Epidermal melanocyte (primary cell): ENCODE measurements at regions not wholly inside any gene's neighbourhood (a gene's known extent, or its start where the extent isn't known, plus 50 kb on each side); places are given as distances from the start of the nearest gene placed in this dataset.

Source experiments
- DNase-seq: peaks from one replicate; pipeline ENCODE4 v3.0.0; 2011; ENCODE audit warnings: low spot score; ENCODE audit not compliant: insufficient read length

GRCh38 chr16:18059089-18059488 is 277.4 kb downstream of the NPIPA8 start:
- DNase-seq = no peak

- no peak for DNase-seq
Measured at GRCh38 chr16:18055411-18055916, 281.1 kb downstream of the NPIPA8 start.

GRCh38 chr16:18050777-18051176 is 285.8 kb downstream of the NPIPA8 start:
- no peak for DNase-seq

GRCh38 chr16:18050234-18050633 is 286.3 kb downstream of the NPIPA8 start:
- no peak for DNase-seq

GRCh38 chr16:18049547-18050133 is 286.9 kb downstream of the NPIPA8 start:
- DNase-seq = no peak

- DNase-seq = no peak
Measured at GRCh38 chr16:18048853-18049546, 287.5 kb downstream of the NPIPA8 start.

GRCh38 chr16:18047761-18048160 is 288.8 kb downstream of the NPIPA8 start:
- DNase-seq = no peak

- DNase-seq = no peak
Measured at GRCh38 chr16:18045356-18045755, 291.2 kb downstream of the NPIPA8 start.

- no peak for DNase-seq
Measured at GRCh38 chr16:18041864-18042834, 294.4 kb downstream of the NPIPA8 start.

GRCh38 chr16:18039931-18040330 is 296.6 kb downstream of the NPIPA8 start:
- DNase-seq = no peak

- no peak for DNase-seq
Measured at GRCh38 chr16:18037051-18037450, 299.5 kb downstream of the NPIPA8 start.

- DNase-seq = no peak
Measured at GRCh38 chr16:18024611-18025010, 311.9 kb downstream of the NPIPA8 start.

GRCh38 chr16:18018376-18018775 is 318.2 kb downstream of the NPIPA8 start:
- no peak for DNase-seq

- no peak for DNase-seq
Measured at GRCh38 chr16:18013863-18014262, 322.7 kb downstream of the NPIPA8 start.

- DNase-seq = no peak
Measured at GRCh38 chr16:18008356-18008755, 328.2 kb downstream of the NPIPA8 start.

GRCh38 chr16:18003033-18003432 is 333.5 kb downstream of the NPIPA8 start:
- DNase-seq = no peak

- no peak for DNase-seq
Measured at GRCh38 chr16:17998996-17999395, 337.5 kb downstream of the NPIPA8 start.

- DNase-seq = no peak
Measured at GRCh38 chr16:17998550-17998949, 338.0 kb downstream of the NPIPA8 start.

GRCh38 chr16:17994027-17994426 is 342.5 kb downstream of the NPIPA8 start:
- no peak for DNase-seq

- DNase-seq = no peak
Measured at GRCh38 chr16:17992416-17992815, 344.1 kb downstream of the NPIPA8 start.

GRCh38 chr16:17989255-17989654 is 347.3 kb downstream of the NPIPA8 start:
- no peak for DNase-seq

- DNase-seq = no peak
Measured at GRCh38 chr16:17988839-17989238, 347.7 kb downstream of the NPIPA8 start.
